Epidermal melanocyte (primary cell): ENCODE measurements at regions not wholly inside any gene's neighbourhood (a gene's known extent, or its start where the extent isn't known, plus 50 kb on each side); places are given as distances from the start of the nearest gene placed in this dataset.
"Not testable (repeated sequence)": the region's sequence is repeated elsewhere in the genome, so short reads cannot be mapped to it uniquely, and the experiment has no call there.

Experiments
- DNase-seq: peaks from one replicate; pipeline ENCODE4 v3.0.0; 2011; ENCODE audit warnings: low spot score; ENCODE audit not compliant: insufficient read length

GRCh38 chr4:53877096-53877495, 187.3 kb downstream of the CHIC2 start:
- not testable (repeated sequence) for DNase-seq

- no peak for DNase-seq
These were observed 198.3 kb downstream of the CHIC2 start for GRCh38 chr4:53866055-53866454.

GRCh38 chr4:53865054-53865453, 199.4 kb downstream of the CHIC2 start:
- no peak for DNase-seq

GRCh38 chr4:53863736-53864365, 200.6 kb downstream of the CHIC2 start:
- DNase-seq = no peak

- DNase-seq = no peak
These were observed 201.2 kb downstream of the CHIC2 start for GRCh38 chr4:53863158-53863557.

GRCh38 chr4:53861856-53862610, 202.4 kb downstream of the CHIC2 start:
- DNase-seq = peak; percentile 37

- no peak for DNase-seq
These were observed 205.1 kb downstream of the CHIC2 start for GRCh38 chr4:53859305-53859704.

- DNase-seq = no peak
These were observed 205.7 kb downstream of the CHIC2 start for GRCh38 chr4:53858744-53859143.

- no peak for DNase-seq
These were observed 208.7 kb downstream of the CHIC2 start for GRCh38 chr4:53855581-53856250.

GRCh38 chr4:53854991-53855568, 209.3 kb downstream of the CHIC2 start:
- no peak for DNase-seq

- DNase-seq = no peak
These were observed 212.1 kb downstream of the CHIC2 start for GRCh38 chr4:53852343-53852742.

GRCh38 chr4:53847965-53848364, 216.4 kb downstream of the CHIC2 start:
- DNase-seq = no peak

- DNase-seq = no peak
These were observed 219.9 kb downstream of the CHIC2 start for GRCh38 chr4:53844551-53844950.

GRCh38 chr4:53844133-53844532, 220.3 kb downstream of the CHIC2 start:
- DNase-seq = no peak

- DNase-seq = no peak
These were observed 222.7 kb downstream of the CHIC2 start for GRCh38 chr4:53841711-53842110.

- no peak for DNase-seq
These were observed 223.8 kb downstream of the CHIC2 start for GRCh38 chr4:53840643-53841042.

GRCh38 chr4:53833302-53834003, 231.0 kb downstream of the CHIC2 start:
- DNase-seq = not testable (repeated sequence)

GRCh38 chr4:53832549-53832948, 231.9 kb downstream of the CHIC2 start:
- DNase-seq = no peak

- DNase-seq = no peak
These were observed 233.9 kb downstream of the CHIC2 start for GRCh38 chr4:53830511-53830910.

- DNase-seq = no peak
These were observed 230.0 kb upstream of the LNX1 start for GRCh38 chr4:53821179-53821851.

- DNase-seq = no peak
These were observed 226.8 kb upstream of the LNX1 start for GRCh38 chr4:53818104-53818503.
